ENCODE measurements at regions not wholly inside any gene's neighbourhood (a gene's known extent, or its start where the extent isn't known, plus 50 kb on each side); places are given as distances from the start of the nearest gene placed in this dataset.

DNA sequence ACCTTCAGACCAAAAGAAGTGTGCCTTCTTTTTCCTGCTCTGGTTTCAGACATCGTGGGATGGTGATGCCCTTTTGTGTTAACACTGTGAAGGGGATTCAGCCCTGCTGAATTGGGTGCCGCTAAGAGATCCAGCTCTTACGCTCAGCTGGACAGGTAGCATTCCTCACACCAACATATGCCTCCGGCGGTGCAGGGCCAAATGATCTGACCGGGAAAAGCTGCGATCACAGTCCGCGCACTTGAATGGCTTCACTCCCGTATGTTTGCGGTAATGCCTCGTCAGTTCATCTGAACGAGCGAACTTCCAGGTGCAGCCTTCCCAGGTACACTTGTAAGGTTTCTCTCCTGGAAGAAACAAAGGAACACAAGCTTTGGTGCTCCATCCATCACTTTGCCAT lies 438.9 kb downstream of the KLF12 start:
- TF ChIP-seq, protein P1, sequence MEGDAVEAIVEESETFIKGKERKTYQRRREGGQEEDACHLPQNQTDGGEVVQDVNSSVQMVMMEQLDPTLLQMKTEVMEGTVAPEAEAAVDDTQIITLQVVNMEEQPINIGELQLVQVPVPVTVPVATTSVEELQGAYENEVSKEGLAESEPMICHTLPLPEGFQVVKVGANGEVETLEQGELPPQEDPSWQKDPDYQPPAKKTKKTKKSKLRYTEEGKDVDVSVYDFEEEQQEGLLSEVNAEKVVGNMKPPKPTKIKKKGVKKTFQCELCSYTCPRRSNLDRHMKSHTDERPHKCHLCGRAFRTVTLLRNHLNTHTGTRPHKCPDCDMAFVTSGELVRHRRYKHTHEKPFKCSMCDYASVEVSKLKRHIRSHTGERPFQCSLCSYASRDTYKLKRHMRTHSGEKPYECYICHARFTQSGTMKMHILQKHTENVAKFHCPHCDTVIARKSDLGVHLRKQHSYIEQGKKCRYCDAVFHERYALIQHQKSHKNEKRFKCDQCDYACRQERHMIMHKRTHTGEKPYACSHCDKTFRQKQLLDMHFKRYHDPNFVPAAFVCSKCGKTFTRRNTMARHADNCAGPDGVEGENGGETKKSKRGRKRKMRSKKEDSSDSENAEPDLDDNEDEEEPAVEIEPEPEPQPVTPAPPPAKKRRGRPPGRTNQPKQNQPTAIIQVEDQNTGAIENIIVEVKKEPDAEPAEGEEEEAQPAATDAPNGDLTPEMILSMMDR (IDR thresholded peaks at IDR 0.05; ENCODE audit: poor library complexity, severe bottlenecking), result no peak
- TF ChIP-seq EZH2 (IDR thresholded peaks at IDR 0.05; ENCODE audit: borderline replicate concordance, insufficient read depth, low read length, poor library complexity, severe bottlenecking) (no peak), TAF1 (IDR thresholded peaks at IDR 0.05; ENCODE audit: low read depth) (no peak), RAD21 (conservative IDR thresholded peaks at IDR 0.05) (no peak), MXI1 (conservative IDR thresholded peaks at IDR 0.05; ENCODE audit: poor library complexity, severe bottlenecking) (no peak), EP300 (conservative IDR thresholded peaks at IDR 0.05; ENCODE audit: poor library complexity, severe bottlenecking) (no peak), POLR2AphosphoS5 (IDR thresholded peaks at IDR 0.05) (no peak)
- TF ChIP-seq, protein P2, sequence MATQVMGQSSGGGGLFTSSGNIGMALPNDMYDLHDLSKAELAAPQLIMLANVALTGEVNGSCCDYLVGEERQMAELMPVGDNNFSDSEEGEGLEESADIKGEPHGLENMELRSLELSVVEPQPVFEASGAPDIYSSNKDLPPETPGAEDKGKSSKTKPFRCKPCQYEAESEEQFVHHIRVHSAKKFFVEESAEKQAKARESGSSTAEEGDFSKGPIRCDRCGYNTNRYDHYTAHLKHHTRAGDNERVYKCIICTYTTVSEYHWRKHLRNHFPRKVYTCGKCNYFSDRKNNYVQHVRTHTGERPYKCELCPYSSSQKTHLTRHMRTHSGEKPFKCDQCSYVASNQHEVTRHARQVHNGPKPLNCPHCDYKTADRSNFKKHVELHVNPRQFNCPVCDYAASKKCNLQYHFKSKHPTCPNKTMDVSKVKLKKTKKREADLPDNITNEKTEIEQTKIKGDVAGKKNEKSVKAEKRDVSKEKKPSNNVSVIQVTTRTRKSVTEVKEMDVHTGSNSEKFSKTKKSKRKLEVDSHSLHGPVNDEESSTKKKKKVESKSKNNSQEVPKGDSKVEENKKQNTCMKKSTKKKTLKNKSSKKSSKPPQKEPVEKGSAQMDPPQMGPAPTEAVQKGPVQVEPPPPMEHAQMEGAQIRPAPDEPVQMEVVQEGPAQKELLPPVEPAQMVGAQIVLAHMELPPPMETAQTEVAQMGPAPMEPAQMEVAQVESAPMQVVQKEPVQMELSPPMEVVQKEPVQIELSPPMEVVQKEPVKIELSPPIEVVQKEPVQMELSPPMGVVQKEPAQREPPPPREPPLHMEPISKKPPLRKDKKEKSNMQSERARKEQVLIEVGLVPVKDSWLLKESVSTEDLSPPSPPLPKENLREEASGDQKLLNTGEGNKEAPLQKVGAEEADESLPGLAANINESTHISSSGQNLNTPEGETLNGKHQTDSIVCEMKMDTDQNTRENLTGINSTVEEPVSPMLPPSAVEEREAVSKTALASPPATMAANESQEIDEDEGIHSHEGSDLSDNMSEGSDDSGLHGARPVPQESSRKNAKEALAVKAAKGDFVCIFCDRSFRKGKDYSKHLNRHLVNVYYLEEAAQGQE (IDR thresholded peaks at IDR 0.05; ENCODE audit: borderline replicate concordance), result no peak

Measured in neural cell (in vitro differentiated cells).